ENCODE measurements at regions not wholly inside any gene's neighbourhood (a gene's known extent, or its start where the extent isn't known, plus 50 kb on each side); places are given as distances from the start of the nearest gene placed in this dataset.

GRCh38 chr1:187417520-187417919 is 588.8 kb downstream of the PLA2G4A start:
- Histone ChIP-seq H3K36me3 (no peaks in the 10 kb centered on the region), H3K4me1 (no peaks in the 10 kb centered on the region), H3K4me3 (no peak overlapping the region), H3K27ac (no peak overlapping the region), H3K9me3 (no peaks in the 10 kb centered on the region), H3K27me3 (no peaks in the 10 kb centered on the region)
- WGBS, 2 donors = 66 to 78% methylated on average over 2 of the region's 2 CpGs
- intact Hi-C loops (cut with DNase I) = no loop called here
- DNase-seq = no peak
- TF ChIP-seq POLR2A (IDR thresholded peaks at IDR 0.05) (no peak), CTCF (IDR thresholded peaks at IDR 0.05) (no peak)

GRCh38 chr1:187433598-187433997 is 604.8 kb downstream of the PLA2G4A start:
- Histone ChIP-seq H3K4me3 (no peak overlapping the region), H3K9me3 (no peaks in the 10 kb centered on the region), H3K27ac (no peak overlapping the region), H3K36me3 (no peaks in the 10 kb centered on the region), H3K4me1 (no peaks in the 10 kb centered on the region), H3K27me3 (no peaks in the 10 kb centered on the region)
- 78 to 83% methylated on average over 1 of the region's 1 CpG for WGBS, 2 donors
- intact Hi-C loops (cut with DNase I) = no loop called here
- TF ChIP-seq CTCF (IDR thresholded peaks at IDR 0.05) (no peak), POLR2A (IDR thresholded peaks at IDR 0.05) (no peak)
- no peak for DNase-seq

- H3K4me3 ChIP-seq = no peak overlapping the region
- intact Hi-C loops (cut with DNase I) = no loop called here
- no peak for DNase-seq
- 47 to 59% methylated on average over 3 of the region's 3 CpGs for WGBS, 2 donors
- no peaks in the 10 kb centered on the region for H3K27me3 ChIP-seq
- no peaks in the 10 kb centered on the region for H3K36me3 ChIP-seq
- H3K27ac ChIP-seq = no peak overlapping the region
- H3K9me3 ChIP-seq = no peaks in the 10 kb centered on the region
- H3K4me1 ChIP-seq = no peaks in the 10 kb centered on the region
- TF ChIP-seq POLR2A (IDR thresholded peaks at IDR 0.05) (no peak), CTCF (IDR thresholded peaks at IDR 0.05) (no peak)
Measured at GRCh38 chr1:187442603-187443002, 613.9 kb downstream of the PLA2G4A start.

GRCh38 chr1:187443939-187444338 is 615.2 kb downstream of the PLA2G4A start:
- no peak for TF ChIP-seq POLR2A (IDR thresholded peaks at IDR 0.05)
- TF ChIP-seq CTCF (IDR thresholded peaks at IDR 0.05) = no peak
- H3K4me1 ChIP-seq = no peaks in the 10 kb centered on the region
- no peaks in the 10 kb centered on the region for H3K36me3 ChIP-seq
- no peak overlapping the region for H3K27ac ChIP-seq
- H3K27me3 ChIP-seq = no peaks in the 10 kb centered on the region
- intact Hi-C loops (cut with DNase I) = no loop called here
- WGBS, 2 donors = 67 to 78% methylated on average over 3 of the region's 3 CpGs
- no peak for DNase-seq
- H3K4me3 ChIP-seq = no peak overlapping the region
- H3K9me3 ChIP-seq = no peaks in the 10 kb centered on the region

GRCh38 chr1:187445066-187445465 is 616.3 kb downstream of the PLA2G4A start:
- Histone ChIP-seq H3K4me1 (no peaks in the 10 kb centered on the region), H3K27ac (no peak overlapping the region), H3K36me3 (no peaks in the 10 kb centered on the region), H3K27me3 (no peaks in the 10 kb centered on the region), H3K4me3 (no peak overlapping the region), H3K9me3 (no peaks in the 10 kb centered on the region)
- TF ChIP-seq POLR2A (IDR thresholded peaks at IDR 0.05) = no peak
- TF ChIP-seq CTCF (IDR thresholded peaks at IDR 0.05) = no peak
- 82 to 93% methylated on average over 2 of the region's 2 CpGs for WGBS, 2 donors
- intact Hi-C loops (cut with DNase I) = no loop called here
- DNase-seq = no peak

All from esophagus squamous epithelium (tissue), 5 donors.